K562 (cell line): ENCODE measurements at regions not wholly inside any gene's neighbourhood (a gene's known extent, or its start where the extent isn't known, plus 50 kb on each side); places are given as distances from the start of the nearest gene placed in this dataset.

ENCODE experiments used
- L3MBTL2 ChIP-seq: fragments of 450-650 bp; IDR thresholded peaks from 2 replicates; pipeline ENCODE4 v1.6.1; 2016; ENCODE audit warnings: mild to moderate bottlenecking, moderate library complexity
- POLR2A ChIP-seq: fragments of 450-650 bp; conservative IDR thresholded peaks from 2 replicates; pipeline ENCODE4 v1.6.1; 2016
- SUPT5H ChIP-seq: fragments of 450-650 bp; IDR thresholded peaks from 2 replicates; pipeline ENCODE4 v1.6.1; 2016
- TFAP4 ChIP-seq: sonication (generic); formaldehyde crosslinking; IDR thresholded peaks from 2 replicates; pipeline ENCODE4 v1.8.0; 2022; ENCODE audit warnings: missing genetic modification reagents, mild to moderate bottlenecking, moderate library complexity, borderline replicate concordance
- ZNF124 ChIP-seq: sonication (generic); formaldehyde crosslinking; IDR thresholded peaks from 2 replicates; pipeline ENCODE4 v1.8.1; 2022; ENCODE audit warnings: missing genetic modification reagents
- ZNF77 ChIP-seq: fragments of 250-450 bp; sonication (Bioruptor Pico); IDR thresholded peaks from 2 replicates; pipeline ENCODE4 v1.5.0; 2020
- TF ChIP-seq, protein P1 (sequence below): fragments of 450-650 bp; IDR thresholded peaks from 2 replicates; pipeline ENCODE4 v1.6.1; 2016; ENCODE audit warnings: low read depth

- TF ChIP-seq, protein P1, sequence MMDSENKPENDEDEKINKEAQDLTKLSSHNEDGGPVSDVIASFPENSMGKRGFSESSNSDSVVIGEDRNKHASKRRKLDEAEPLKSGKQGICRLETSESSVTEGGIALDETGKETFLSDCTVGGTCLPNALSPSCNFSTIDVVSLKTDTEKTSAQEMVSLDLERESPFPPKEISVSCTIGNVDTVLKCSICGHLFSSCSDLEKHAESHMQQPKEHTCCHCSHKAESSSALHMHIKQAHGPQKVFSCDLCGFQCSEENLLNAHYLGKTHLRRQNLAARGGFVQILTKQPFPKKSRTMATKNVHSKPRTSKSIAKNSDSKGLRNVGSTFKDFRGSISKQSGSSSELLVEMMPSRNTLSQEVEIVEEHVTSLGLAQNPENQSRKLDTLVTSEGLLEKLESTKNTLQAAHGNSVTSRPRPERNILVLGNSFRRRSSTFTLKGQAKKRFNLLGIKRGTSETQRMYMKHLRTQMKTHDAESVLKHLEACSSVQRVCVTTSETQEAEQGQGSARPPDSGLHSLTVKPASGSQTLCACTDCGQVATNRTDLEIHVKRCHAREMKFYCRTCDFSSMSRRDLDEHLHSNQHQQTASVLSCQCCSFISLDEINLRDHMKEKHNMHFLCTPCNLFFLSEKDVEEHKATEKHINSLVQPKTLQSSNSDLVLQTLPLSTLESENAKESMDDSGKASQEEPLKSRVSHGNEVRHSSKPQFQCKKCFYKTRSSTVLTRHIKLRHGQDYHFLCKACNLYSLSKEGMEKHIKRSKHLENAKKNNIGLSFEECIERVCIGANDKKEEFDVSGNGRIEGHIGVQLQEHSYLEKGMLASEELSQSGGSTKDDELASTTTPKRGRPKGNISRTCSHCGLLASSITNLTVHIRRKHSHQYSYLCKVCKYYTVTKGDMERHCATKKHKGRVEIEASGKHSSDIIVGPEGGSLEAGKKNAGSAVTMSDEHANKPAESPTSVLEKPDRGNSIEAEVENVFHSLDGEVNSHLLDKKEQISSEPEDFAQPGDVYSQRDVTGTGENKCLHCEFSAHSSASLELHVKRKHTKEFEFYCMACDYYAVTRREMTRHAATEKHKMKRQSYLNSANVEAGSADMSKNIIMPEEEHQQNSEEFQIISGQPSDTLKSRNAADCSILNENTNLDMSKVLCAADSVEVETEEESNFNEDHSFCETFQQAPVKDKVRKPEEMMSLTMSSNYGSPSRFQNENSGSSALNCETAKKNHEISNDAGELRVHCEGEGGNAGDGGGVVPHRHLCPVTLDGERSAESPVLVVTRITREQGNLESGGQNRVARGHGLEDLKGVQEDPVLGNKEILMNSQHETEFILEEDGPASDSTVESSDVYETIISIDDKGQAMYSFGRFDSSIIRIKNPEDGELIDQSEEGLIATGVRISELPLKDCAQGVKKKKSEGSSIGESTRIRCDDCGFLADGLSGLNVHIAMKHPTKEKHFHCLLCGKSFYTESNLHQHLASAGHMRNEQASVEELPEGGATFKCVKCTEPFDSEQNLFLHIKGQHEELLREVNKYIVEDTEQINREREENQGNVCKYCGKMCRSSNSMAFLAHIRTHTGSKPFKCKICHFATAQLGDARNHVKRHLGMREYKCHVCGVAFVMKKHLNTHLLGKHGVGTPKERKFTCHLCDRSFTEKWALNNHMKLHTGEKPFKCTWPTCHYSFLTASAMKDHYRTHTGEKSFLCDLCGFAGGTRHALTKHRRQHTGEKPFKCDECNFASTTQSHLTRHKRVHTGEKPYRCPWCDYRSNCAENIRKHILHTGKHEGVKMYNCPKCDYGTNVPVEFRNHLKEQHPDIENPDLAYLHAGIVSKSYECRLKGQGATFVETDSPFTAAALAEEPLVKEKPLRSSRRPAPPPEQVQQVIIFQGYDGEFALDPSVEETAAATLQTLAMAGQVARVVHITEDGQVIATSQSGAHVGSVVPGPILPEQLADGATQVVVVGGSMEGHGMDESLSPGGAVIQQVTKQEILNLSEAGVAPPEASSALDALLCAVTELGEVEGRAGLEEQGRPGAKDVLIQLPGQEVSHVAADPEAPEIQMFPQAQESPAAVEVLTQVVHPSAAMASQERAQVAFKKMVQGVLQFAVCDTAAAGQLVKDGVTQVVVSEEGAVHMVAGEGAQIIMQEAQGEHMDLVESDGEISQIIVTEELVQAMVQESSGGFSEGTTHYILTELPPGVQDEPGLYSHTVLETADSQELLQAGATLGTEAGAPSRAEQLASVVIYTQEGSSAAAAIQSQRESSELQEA, result no peak
- TF ChIP-seq TFAP4 (no peak), ZNF124 (CRISPR knock-in tag) (no peak), SUPT5H (no peak), ZNF77 (CRISPR knock-in tag) (no peak), L3MBTL2 (no peak), POLR2A (no peak)
Observed at GRCh38 chr1:87899746-87900145, 571.1 kb downstream of the LMO4 start (continued).
